HUES48 (cell line): ENCODE measurements at regions not wholly inside any gene's neighbourhood (a gene's known extent, or its start where the extent isn't known, plus 50 kb on each side); places are given as distances from the start of the nearest gene placed in this dataset.

Experiments used
- H3K27ac ChIP-seq: one replicate; pipeline ENCODE4 v1.7.0; 2013; ENCODE audit warnings: low read depth, low read length, inconsistent platforms
- H3K27me3 ChIP-seq: 2 replicates; pipeline ENCODE4 v1.6.1; 2013; ENCODE audit warnings: mild to moderate bottlenecking, low read length; ENCODE audit not compliant: control insufficient read depth, insufficient read depth
- H3K36me3 ChIP-seq: 2 replicates; pipeline ENCODE4 v1.6.1; 2013; ENCODE audit warnings: low read length; ENCODE audit not compliant: control insufficient read depth, insufficient read depth
- H3K4me1 ChIP-seq: 2 replicates; pipeline ENCODE4 v1.6.1; 2013; ENCODE audit warnings: mild to moderate bottlenecking, low read length; ENCODE audit not compliant: control insufficient read depth, insufficient read depth
- H3K4me3 ChIP-seq: 2 replicates; pipeline ENCODE4 v1.5.1; 2013; ENCODE audit warnings: mild to moderate bottlenecking, low read depth, low read length
- H3K9ac ChIP-seq: 2 replicates; pipeline ENCODE4 v1.6.1; 2013; ENCODE audit warnings: mild to moderate bottlenecking, low read depth, low read length, moderate library complexity
- H3K9me3 ChIP-seq: 2 replicates; pipeline ENCODE4 v1.6.1; 2013; ENCODE audit warnings: low read length; ENCODE audit not compliant: control insufficient read depth, insufficient read depth

- H3K36me3 ChIP-seq, result no peaks in the 10 kb centered on the region
- H3K4me1 ChIP-seq, result no peaks in the 10 kb centered on the region
- no peak overlapping the region for H3K9ac ChIP-seq
- no peak overlapping the region for H3K4me3 ChIP-seq
- no peaks in the 10 kb centered on the region for H3K27me3 ChIP-seq
- no peaks in the 10 kb centered on the region for H3K9me3 ChIP-seq
- H3K27ac ChIP-seq, result no peak overlapping the region
These were observed 51.5 kb upstream of the GRM3 start for GRCh38 chr7:86592185-86592584.

GRCh38 chr7:86574006-86574405 is 69.7 kb upstream of the GRM3 start:
- H3K27ac ChIP-seq, result no peak overlapping the region
- no peaks in the 10 kb centered on the region for H3K27me3 ChIP-seq
- no peaks in the 10 kb centered on the region for H3K9me3 ChIP-seq
- H3K4me1 ChIP-seq, result no peaks in the 10 kb centered on the region
- no peak overlapping the region for H3K9ac ChIP-seq
- no peak overlapping the region for H3K4me3 ChIP-seq
- no peaks in the 10 kb centered on the region for H3K36me3 ChIP-seq

DNA sequence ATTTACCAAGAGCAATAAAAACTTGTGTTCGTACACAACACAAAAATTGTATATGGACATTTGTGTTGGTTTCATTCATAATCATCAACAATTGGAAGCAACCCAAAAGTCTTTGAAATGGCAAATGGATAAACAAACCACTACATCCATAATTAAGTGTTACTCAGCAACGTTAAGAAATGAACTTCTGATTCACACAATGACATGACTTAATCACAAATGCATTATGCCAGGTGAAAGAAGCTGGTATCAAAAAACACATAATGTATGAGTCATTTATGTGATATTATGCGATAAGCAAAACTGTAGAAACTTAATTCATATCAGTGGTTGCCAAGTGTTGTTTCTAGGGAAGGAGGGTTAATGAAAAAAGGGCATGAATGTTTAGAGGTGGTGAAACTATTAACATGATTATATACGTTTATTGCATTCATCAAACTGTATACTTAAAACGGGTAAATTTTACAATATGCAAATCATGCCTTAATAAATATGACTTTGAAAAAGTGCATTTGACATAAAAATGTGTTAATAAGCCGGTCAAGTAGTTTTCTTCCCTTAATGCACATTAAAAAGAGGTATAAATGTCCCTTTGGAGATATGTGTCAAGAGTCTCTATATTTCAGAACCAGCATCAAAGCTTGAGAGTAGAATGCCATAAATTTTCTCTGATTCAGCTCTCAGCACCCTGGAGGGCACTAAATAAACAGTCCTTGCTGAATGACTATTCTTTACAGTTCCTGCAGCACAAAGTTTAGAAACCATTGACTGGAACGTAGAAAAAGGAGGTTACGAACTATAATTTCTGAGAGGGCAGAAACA is 84.8 kb upstream of the GRM3 start:
- Histone ChIP-seq H3K4me1 (no peaks in the 10 kb centered on the region), H3K27ac (no peak overlapping the region), H3K4me3 (no peak overlapping the region), H3K9me3 (no peaks in the 10 kb centered on the region), H3K36me3 (no peaks in the 10 kb centered on the region), H3K9ac (no peak overlapping the region), H3K27me3 (no peaks in the 10 kb centered on the region)

DNA sequence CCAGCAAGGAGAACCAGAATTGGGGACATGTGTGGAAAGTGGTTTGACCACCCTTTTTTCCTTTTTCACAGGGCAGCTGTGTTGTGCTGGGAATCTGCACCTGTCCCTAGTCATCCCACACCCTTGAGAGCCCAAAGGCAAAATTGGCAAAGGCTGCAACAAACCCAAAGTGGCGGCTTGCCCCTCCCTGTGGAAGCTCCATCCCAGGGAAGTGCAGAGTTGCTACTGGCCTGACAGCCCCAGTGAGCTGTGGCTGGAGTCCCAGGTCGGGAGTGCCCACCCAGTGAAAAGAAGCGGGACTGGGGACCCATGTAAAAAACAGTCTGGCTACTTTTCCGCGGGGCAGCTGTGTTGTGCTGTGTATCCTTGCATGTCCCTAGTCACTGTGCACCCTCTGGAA is 109.1 kb upstream of the GRM3 start:
- H3K9me3 ChIP-seq, result no peaks in the 10 kb centered on the region
- H3K9ac ChIP-seq, result no peak overlapping the region
- no peaks in the 10 kb centered on the region for H3K27me3 ChIP-seq
- H3K27ac ChIP-seq, result no peak overlapping the region
- H3K4me3 ChIP-seq, result no peak overlapping the region
- H3K4me1 ChIP-seq, result no peaks in the 10 kb centered on the region
- H3K36me3 ChIP-seq, result no peaks in the 10 kb centered on the region

DNA sequence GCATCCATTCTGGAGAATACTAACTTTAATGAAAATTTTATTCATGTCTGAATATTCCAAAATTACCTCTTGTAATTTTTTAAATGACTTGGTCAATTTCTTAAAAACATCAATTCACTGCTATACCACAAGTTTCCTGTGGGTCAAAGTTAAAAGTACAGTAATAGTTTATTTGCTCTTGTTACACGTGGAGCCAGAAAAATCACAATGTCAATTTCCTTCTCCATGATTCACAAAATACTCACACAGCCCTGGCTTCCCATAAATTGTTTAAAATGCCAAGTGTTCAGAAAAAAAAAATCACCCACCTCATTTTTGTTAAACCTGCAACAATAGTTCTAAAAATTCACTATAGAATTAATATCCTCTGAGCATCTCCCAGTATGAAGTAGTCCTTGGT is 139.5 kb upstream of the GRM3 start:
- Histone ChIP-seq H3K36me3 (no peaks in the 10 kb centered on the region), H3K4me3 (no peak overlapping the region), H3K27ac (no peak overlapping the region), H3K9me3 (no peaks in the 10 kb centered on the region), H3K4me1 (no peaks in the 10 kb centered on the region), H3K9ac (no peak overlapping the region), H3K27me3 (no peaks in the 10 kb centered on the region)

GRCh38 chr7:86499986-86500385 is 143.7 kb upstream of the GRM3 start:
- no peak overlapping the region for H3K4me3 ChIP-seq
- no peak overlapping the region for H3K9ac ChIP-seq
- H3K9me3 ChIP-seq, result no peaks in the 10 kb centered on the region
- no peaks in the 10 kb centered on the region for H3K4me1 ChIP-seq
- no peak overlapping the region for H3K27ac ChIP-seq
- no peaks in the 10 kb centered on the region for H3K36me3 ChIP-seq
- H3K27me3 ChIP-seq, result no peaks in the 10 kb centered on the region

- Histone ChIP-seq H3K27me3 (no peaks in the 10 kb centered on the region), H3K9me3 (no peaks in the 10 kb centered on the region), H3K4me3 (no peak overlapping the region), H3K27ac (no peak overlapping the region), H3K9ac (no peak overlapping the region), H3K36me3 (no peaks in the 10 kb centered on the region), H3K4me1 (no peaks in the 10 kb centered on the region)
These were observed 157.9 kb upstream of the GRM3 start for GRCh38 chr7:86485827-86486226.

- no peaks in the 10 kb centered on the region for H3K36me3 ChIP-seq
- no peaks in the 10 kb centered on the region for H3K9me3 ChIP-seq
- no peaks in the 10 kb centered on the region for H3K27me3 ChIP-seq
- H3K4me3 ChIP-seq, result no peak overlapping the region
- H3K9ac ChIP-seq, result no peak overlapping the region
- no peaks in the 10 kb centered on the region for H3K4me1 ChIP-seq
- H3K27ac ChIP-seq, result no peak overlapping the region
These were observed 164.6 kb upstream of the GRM3 start for GRCh38 chr7:86479144-86479543.

DNA sequence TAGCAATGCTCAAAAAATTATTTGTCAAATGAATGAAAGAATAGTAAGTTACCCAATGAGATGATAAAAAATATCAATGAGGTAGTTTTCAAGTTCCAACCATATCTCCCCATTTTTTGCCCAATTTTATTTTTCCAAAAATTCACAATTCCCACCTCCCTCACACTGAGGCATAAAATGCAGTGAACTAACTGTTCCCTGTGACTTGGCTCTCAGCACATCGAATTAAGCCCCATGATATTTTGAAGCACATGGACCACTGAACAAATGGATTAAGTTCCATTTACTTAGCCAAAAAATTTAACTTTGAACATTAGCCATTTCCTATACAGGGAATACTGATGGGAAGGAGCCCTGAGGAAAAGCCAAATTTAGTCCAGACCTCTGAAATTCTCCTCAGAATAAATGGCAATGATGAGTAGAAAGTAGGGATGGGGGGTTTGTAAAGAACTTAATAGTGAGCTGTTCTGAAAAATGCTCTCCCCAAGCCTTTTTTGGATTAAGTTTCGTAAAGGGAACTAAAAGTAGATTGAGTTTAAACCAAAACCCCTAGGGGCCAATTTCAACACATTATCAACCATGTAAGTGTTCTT is 166.3 kb upstream of the GRM3 start:
- Histone ChIP-seq H3K9ac (no peak overlapping the region), H3K4me1 (no peaks in the 10 kb centered on the region), H3K27ac (no peak overlapping the region), H3K36me3 (no peaks in the 10 kb centered on the region), H3K4me3 (no peak overlapping the region), H3K9me3 (no peaks in the 10 kb centered on the region), H3K27me3 (no peaks in the 10 kb centered on the region)

GRCh38 chr7:86470763-86471162 is 172.9 kb upstream of the GRM3 start:
- Histone ChIP-seq H3K4me1 (no peaks in the 10 kb centered on the region), H3K9me3 (no peaks in the 10 kb centered on the region), H3K36me3 (no peaks in the 10 kb centered on the region)

GRCh38 chr7:86469680-86470295 is 173.9 kb upstream of the GRM3 start:
- no peaks in the 10 kb centered on the region for H3K36me3 ChIP-seq
- H3K4me1 ChIP-seq, result no peaks in the 10 kb centered on the region
- no peaks in the 10 kb centered on the region for H3K27me3 ChIP-seq
- no peaks in the 10 kb centered on the region for H3K9me3 ChIP-seq
- no peak overlapping the region for H3K4me3 ChIP-seq
- no peak overlapping the region for H3K27ac ChIP-seq
- no peak overlapping the region for H3K9ac ChIP-seq

More at GRCh38 chr7:86470763-86471162, 172.9 kb upstream of the GRM3 start:
- H3K9ac ChIP-seq, result no peak overlapping the region
- no peak overlapping the region for H3K4me3 ChIP-seq
- no peak overlapping the region for H3K27ac ChIP-seq
- H3K27me3 ChIP-seq, result no peaks in the 10 kb centered on the region
